GM12874 (cell line): ENCODE measurements at regions not wholly inside any gene's neighbourhood (a gene's known extent, or its start where the extent isn't known, plus 50 kb on each side); places are given as distances from the start of the nearest gene placed in this dataset.

Experiments
- TF ChIP-seq, protein P1 (sequence below): IDR thresholded peaks from 2 replicates; pipeline ENCODE4 v1.5.1; 2011; ENCODE audit warnings: low read depth, mild to moderate bottlenecking, control low read depth, low read length, moderate library complexity; ENCODE audit not compliant: insufficient read depth

DNA sequence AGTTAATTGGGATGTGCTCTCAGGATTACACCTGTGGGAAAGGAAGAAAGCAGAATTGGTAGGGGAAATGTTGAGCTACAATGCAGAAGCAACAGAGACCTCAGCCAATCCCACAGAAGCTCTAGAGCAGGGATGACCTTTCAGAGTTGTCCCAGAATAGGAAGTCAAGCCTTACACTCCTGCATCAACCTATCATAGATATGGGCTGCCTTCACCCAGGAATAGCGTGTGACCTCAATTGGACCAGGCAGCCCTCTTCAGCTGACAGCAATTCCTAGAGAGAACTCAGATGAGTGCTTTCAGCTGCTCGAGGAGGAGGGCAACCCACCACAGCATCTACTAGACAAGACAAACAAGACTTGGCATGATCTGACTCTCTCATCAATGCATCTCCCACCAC is 189.7 kb downstream of the TMEM132E start:
- TF ChIP-seq, protein P1, sequence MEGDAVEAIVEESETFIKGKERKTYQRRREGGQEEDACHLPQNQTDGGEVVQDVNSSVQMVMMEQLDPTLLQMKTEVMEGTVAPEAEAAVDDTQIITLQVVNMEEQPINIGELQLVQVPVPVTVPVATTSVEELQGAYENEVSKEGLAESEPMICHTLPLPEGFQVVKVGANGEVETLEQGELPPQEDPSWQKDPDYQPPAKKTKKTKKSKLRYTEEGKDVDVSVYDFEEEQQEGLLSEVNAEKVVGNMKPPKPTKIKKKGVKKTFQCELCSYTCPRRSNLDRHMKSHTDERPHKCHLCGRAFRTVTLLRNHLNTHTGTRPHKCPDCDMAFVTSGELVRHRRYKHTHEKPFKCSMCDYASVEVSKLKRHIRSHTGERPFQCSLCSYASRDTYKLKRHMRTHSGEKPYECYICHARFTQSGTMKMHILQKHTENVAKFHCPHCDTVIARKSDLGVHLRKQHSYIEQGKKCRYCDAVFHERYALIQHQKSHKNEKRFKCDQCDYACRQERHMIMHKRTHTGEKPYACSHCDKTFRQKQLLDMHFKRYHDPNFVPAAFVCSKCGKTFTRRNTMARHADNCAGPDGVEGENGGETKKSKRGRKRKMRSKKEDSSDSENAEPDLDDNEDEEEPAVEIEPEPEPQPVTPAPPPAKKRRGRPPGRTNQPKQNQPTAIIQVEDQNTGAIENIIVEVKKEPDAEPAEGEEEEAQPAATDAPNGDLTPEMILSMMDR: no peak

DNA sequence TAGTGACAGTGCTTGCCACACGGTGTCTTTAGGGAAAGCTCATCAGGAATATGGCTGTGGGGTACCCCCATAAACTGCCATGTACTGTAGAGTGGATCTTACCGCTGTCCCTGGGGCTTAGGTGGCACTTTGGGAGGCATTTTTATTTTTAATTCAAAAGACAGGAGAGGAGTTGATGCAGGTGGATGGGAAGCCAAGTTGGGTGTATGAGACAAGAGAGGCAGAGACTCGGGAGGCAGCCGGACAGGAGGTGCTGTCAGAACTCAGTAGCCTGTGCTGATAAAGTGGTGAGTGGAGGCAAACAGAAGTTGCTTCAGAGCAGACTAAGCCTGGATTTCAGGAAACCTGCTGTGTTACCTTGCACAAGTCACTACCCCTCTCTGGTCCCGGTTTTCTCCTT is 185.9 kb downstream of the TMEM132E start:
- TF ChIP-seq, protein P1: no peak

- TF ChIP-seq, protein P1: no peak
Observed at GRCh38 chr17:34764716-34765115, 185.3 kb downstream of the TMEM132E start.

DNA sequence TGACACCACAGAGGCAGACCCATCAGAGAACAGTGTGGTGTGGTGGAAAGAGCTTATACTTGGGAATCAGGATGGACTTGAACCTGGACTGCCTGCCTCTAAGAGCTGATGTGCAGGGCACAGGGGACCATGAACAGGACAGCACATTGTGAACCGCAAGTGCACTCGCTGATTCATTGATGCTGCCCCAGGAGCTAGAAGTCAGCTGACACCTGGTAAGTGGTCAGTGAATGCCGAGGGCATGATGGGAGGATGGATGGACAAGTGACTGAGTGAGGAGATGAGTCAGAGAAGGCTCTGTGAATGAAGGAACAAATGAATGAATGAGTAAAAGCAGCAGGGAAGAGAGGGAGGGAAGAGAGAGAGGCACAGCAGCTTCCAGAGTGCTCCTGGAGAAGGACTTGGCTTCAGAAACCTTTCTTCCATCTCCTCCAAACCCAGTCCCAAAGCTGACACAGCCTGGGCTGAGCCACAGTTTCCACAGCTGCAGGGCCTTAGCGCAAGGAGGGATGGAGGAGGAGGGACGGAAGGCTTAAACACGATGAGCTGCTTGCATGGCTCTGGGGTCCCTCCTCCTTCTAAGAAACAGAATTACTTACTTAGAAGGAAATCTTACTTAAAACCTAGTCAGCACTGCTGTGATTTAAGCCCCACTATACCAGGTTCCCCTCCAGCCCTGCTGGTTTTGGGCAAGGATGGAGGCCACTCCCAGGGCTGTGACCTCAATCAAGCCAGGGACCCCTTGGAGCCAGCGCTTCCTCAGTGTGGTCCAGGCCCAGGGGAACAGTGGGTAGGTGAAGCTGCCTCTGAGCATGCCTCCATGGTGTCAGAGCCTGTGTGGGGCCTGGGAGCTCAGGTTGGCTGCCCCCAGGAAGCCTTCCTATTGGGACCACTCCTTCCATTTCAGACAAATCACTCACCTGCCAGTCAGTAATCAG is 184.6 kb downstream of the TMEM132E start:
- TF ChIP-seq, protein P1: no peak

DNA sequence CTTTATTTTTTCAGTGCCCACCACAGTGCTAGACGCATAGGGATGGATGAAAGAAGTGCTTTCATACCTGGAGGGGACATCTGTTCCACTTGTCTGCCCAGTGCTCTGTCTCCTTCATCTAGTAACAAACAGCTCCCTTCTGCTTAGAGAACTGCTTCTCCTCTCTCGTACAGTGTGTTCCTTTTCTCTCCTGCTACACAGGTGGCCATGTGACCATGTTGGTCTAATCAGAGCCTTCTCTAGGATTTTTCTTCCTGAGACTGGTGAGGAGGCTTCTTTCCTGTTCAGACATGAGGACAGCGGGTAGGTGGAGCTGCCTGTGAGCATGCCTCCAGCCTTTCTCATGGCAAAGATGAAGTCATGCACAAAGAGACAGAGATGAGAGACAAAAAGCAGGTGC is 182.7 kb downstream of the TMEM132E start:
- TF ChIP-seq, protein P1: no peak

DNA sequence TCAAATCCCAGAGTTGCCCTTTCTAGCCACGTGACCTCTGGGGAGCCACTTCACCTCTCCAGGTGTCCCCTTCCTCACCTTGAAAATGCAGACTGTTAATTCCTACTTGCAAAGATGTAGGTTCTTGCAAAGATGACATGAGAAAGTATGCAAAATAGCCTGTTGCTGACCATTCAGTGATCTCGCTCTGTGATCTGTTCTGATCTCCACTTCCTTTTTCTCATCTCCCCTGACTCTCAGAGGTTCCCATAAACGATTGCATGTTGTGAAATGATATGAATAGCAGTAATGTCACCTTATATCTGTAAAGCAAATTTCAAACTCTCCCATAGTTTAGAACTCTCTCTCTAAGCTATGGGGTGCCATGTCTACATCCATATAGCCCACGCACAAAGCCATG is 182.3 kb downstream of the TMEM132E start:
- TF ChIP-seq, protein P1: no peak

DNA sequence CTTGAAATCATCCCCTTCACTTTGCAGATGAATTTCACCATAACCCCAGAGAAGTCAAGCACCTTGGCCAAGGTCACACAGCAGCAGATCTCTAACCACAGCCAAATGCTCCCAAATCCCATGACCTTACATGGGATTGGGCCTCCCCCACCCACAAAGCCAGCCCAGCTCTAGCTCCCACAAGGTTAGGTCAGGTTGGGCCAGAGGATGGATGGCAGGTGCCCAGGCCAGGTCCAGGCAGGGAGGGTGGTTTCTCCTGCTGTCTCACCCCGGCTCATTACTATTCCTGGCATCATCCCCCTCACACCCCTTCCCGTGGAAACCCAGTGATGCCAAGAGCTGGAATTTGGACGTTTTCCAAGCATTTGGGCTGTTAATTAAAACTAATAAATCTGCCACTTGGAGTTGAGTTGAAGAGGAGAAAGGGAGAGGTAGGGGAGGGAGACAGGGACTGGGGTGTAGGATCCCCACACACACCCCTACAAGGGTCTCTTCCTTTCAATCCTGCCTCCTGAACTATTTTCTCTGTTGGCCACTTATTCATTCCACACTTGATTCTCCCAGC is 181.6 kb downstream of the TMEM132E start:
- TF ChIP-seq, protein P1: no peak
